ENCODE measurements at regions not wholly inside any gene's neighbourhood (a gene's known extent, or its start where the extent isn't known, plus 50 kb on each side); places are given as distances from the start of the nearest gene placed in this dataset.
A peak's percentile ranks its signal among the peaks of the same experiment; 100 is the strongest.
"Not testable (repeated sequence)": the region's sequence is repeated elsewhere in the genome, so short reads cannot be mapped to it uniquely, and the experiment has no call there.

DNA sequence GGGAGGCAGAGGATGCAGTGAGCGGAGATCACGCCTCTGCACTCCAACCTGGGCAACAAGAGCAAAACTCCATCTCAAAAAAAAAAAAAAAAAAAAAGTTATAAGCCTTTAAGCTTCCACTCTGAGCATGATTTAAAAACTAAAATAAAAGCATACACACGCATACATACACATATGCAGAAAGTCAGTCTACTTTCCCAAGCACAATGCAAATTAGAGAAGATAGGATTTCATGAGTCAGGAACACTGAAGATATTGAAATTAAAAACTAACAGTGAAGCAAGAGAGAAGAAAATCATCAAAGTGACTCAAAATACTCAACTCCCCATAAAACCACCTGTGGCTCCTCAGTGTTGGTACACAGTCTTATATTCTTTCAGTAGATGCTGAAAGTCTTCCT is 1009.5 kb upstream of the WWC1 start:
- DNase-seq, result no peak

DNA sequence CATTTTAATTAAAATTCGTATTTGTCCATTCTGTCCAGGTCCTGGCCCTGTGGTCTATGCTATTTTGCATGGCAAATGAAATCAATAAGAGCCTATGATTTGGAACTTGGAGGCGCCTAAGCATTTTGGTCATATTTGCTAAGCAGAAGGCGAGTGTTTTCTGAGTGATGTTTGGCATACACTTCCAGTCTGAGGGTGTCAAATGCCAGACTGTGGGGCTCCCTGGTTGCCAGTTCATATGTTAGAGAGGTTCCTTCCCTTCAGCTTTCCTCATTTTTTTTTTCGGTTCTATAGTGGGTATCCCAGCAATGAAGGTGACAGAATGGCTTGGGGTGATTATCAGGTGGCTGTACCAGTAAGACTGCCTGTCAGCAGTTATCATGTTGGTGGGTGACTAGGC is 1007.8 kb upstream of the WWC1 start:
- DNase-seq, result no peak

DNA sequence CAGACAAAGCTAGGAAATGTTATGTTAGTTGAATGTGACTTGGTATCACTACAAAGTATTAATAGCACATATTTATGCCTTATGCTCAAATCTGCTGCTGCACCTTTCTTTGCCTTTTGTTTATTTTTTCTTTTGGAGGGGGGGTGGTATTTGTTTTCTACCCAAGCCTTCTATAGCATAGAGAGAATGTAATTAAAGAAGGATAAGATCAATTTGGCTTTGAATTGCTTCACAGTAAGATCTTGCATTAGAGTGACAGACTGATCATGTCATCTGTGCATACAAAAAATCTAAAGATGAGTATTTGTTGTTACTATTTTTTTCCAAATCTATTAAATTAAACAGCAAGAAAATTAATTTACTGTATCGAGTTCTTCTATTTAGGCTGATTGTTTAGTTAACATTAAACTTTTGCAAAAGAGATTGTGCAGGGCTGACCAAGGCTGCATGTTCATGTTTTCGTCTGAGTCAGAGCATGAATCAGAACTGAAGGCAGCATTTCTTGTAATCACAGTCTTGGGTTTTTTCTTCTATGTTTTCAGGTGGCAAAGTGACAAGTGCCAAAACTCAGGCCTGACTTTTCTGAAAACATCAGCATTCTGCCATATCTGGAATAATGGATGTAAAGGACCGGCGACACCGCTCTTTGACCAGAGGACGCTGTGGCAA is 1007.1 kb upstream of the WWC1 start:
- no peak for DNase-seq

DNA sequence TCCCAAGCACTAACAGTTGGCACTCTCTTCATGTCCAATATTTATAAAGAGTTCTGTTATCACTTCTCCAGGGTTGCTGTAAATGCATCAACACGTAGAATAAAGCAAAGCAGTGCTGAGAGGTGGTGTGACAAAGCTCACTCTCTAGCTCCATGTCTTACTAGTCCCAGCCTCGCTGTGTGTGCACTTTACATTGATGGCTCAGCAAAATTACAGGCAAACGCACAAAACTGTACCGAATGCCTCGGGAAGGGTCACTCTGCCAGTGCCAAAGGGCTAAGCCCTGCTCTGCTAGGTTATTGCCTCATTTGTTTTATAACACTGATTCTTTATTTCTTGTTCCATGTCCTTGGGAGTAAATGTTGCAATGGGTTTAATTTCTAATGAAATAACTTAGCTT is 1005.9 kb upstream of the WWC1 start:
- no peak for DNase-seq

DNA sequence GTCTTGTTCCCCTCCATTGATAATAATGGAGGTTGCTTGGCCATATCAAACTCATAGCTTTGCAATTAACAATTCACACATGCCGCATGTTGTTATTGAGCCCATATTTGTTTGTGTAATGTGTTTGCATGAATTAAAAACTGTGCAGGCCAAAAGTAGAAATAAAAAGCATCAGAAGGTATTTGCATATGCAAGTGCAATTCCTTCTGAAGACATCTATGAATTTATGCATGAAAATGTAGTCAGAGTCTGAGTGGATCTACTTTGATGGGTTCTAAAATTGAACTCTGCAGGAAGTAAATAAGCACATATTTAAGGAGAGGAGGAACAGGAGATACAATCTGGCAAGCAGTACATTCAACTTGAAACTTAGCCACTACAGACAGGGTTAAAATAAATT is 1004.6 kb upstream of the WWC1 start:
- DNase-seq, result no peak

DNA sequence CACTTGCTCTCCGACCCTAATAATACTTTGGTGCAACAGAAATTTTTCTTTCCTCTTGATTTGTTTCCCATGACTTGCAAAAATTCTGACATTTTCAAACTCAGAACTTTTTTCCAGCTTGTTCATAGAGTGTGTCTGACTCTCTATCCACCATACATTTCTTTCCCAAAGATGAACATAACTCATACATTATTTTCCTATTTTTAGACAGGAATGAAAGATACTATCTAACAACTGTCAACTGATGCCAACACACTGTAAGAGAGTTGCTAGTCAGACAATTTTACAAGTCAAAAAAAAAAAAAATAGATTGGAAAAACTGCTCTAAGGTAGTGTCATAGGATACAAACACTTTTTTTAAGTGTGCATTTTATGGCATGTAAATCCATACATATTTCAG is 1001.0 kb upstream of the WWC1 start:
- no peak for DNase-seq

DNA sequence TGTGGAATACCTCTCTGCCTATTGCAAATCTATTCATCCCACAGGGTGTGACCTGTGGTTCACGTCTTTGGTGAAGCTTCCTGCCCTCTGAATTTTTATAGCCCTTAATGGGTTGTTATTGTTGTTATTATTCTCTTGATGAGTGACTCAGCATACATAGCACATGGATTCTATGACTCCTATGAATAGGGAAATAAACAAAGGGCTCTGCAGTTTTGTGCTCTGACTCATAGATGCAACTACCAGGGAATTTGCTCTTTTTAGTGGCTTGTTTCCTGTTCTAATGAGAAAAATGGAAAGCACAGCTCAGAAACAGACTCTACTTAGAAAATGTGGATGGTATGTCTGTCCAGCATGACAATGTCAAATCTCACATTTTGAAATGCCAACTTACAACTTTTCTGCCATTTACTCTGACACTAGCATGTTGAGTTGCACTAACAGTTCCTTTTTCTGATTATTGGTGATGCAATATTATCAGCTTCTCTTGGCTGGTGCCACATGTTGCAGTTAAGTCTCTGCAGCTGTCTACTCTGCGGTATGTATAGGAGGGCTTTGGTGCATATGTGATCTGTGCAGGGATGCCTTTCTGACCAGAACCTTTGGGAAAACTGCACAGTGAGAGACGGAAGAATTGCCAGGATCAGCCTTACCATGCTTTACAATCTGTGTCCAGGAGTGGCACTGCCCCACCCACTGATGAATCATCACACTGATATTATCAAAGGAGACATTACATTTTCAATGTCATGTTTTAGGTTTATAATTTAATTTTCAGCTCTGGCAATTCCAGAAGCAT is 996.4 kb upstream of the WWC1 start:
- no peak for DNase-seq

DNA sequence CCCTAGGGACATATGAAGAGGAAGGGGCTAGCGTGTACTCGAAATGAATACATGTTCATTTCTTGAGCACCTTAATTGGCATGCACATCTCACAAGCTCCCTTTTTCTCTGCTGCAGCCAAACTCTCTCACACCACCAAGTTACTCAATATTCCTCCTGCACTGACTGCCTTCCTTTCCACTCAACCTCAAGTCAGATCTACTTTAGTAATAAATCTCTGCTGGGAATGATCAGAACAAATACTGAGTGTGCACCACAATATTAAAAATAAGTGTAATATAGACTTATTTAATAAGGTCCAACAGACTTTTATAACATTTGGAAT is 995.8 kb upstream of the WWC1 start:
- no peak for DNase-seq

DNA sequence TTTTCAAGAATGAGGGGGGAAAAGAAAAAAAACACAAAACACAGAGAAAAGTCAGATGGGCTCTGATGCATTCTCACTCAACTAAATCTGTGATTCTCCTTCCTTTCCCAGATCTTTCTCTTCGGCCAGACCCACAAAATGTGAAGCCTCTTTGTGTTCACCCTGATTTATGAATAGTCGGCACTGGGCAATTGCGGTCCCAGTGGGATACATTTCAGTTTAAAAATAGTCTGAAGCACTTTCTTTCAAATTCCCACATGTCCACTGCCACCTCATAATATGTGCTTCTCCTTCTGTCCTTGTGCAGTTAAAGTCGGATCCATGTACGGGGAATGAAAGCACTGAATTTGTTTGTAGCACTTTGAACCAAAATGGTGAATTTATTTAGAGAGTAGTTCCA is 995.4 kb upstream of the WWC1 start:
- DNase-seq, result no peak

DNA sequence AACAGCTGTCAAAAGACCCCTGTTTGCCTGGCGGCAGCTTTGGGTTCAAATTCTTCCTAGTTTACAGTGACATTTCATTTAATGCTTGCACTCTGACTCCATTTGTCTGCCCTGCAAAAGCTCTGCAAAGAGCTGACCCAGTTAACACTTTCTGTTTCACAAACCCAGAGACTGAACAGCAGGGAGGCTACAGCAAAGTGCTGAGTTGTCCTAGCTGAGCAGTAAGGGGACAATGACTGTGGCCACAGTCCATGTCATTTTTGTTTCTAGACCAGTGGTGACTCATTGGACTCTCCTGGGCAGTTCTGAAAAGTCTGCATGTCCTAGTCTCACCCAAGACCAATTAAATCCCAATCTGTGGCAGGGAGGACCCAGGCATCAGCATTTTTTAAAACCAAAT is 994.8 kb upstream of the WWC1 start:
- no peak for DNase-seq

DNA sequence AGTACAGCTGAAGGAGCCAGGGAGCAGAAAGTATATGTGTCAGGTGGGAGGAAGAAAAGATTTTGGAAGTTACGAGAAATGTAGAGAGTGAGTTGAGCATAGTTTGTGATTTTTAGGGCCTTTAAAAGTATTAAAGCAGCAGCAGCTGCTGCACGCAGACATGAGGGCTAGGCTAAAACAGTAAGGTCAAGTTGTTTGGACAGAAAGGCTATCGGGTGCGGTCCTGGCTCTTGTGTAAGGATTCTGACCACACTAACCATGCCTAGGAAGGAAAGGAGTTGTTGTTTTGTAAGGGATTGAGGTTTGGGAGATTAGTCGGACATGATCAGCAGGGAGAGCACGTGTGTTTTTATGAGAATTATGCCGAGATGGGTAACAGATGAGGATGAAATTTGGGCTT is 991.6 kb upstream of the WWC1 start:
- DNase-seq, result not testable (repeated sequence)

DNA sequence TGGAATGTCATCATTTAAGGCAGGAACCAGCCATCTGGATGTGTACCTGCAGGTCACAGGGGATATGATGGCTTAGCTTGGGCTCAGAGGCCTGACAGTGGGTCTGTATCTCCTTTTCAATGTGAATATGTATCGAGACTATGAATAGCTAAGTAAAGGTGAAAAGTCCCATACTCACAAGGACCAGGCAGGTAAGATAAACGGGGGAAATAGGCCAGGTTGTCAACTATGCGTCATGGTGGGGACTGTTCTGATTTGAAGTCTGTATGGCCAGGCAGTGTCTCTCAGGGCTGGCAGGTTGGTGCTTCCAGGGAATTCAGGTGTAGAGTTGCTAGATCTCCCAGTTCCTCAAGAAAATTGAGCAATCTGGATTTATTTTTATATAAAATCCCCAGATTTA is 987.9 kb upstream of the WWC1 start:
- DNase-seq, result no peak

DNA sequence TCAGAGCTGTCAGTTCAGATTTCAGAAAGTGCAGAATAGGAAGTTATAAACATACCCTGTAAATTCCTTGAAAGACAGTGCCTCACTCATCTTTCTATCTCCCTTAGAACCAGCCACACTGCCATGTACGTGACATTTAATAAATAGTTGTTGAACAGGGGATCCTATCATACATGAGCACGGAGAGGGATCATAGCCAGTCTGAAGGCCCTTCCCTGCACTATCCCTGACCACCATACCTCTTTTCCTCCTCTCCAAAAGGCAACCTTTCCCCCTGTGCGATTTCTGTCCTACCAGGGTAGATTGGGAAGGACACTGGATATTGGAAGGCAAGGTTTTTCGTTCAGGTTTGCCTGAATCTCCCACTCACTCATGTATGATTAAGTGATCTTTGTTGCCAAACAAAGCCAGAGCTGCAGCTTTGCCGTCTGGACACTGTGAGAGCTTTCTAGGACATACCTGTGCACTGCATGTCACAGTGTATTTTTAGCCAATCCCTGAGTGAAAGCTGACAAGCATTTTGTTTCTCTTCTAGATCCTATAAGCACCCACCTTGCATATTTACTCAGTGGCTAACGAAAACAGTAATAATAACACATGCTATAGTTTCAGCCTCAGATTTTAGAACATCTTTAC is 986.5 kb upstream of the WWC1 start:
- DNase-seq, result no peak

DNA sequence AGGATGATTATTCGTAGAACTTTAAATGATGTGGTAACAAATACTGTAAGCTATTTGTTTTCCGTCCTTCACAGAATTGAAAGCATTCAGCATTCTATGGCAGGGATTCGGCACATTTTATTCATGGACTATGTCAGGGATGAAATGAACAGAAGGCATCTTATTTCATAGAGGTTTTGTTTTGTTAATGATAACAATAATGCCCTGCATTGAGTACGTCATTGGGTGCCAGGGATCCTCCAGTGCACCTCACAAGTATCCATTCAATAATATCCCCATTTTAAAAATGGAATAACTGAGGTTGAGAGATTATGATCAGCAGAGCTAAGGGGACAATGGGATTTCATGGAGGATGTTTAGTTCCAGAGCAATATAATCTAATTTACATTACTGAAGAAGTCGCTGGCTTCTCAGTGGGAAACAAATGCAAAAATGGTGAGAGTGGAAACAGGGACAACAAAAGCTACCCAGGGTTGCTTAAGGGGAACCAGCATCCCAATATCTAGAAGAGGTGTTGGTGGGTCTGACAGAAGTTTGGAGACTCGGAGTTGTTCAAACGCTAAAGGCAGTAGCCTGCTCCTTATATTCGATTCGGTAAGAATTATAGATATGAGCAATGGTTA is 985.7 kb upstream of the WWC1 start:
- DNase-seq, result no peak

DNA sequence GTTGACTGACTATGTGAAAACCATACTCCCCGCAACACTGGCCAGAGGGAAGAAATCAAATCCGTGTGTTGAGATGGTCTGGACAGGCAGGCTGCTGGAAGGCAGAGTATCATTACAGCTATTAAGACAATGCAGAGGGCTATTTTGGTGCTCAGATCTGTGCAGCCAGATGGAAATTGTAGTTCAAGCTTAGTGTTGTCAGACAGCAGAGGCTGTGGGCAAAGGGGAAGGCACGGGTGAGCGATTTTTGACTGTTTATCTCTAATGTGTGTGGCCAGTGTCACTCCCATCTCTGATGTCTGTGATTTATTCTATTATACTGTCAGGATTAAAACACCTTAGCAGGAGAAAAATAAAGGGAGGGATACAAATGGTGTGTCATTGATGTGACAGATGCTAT is 984.4 kb upstream of the WWC1 start:
- DNase-seq, result no peak

DNA sequence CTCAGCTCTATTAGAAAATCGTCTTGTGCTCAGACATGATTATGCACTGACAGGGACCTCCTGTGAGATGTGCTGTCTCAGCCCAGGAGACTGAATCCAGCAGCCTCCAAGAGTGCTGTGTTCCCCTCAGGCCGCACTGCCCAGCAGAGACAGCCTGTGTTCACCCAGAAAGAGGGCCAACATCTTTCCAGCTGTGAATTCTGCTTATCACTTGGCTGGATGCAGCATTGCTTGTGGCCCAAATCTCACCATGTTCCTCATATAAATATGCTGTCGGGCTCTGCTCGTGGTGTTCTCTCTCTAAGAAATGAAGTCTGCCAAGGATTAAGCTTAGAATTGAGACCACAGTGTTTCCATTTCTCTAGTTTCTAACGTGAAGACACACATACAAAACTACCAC is 983.0 kb upstream of the WWC1 start:
- DNase-seq, result no peak

DNA sequence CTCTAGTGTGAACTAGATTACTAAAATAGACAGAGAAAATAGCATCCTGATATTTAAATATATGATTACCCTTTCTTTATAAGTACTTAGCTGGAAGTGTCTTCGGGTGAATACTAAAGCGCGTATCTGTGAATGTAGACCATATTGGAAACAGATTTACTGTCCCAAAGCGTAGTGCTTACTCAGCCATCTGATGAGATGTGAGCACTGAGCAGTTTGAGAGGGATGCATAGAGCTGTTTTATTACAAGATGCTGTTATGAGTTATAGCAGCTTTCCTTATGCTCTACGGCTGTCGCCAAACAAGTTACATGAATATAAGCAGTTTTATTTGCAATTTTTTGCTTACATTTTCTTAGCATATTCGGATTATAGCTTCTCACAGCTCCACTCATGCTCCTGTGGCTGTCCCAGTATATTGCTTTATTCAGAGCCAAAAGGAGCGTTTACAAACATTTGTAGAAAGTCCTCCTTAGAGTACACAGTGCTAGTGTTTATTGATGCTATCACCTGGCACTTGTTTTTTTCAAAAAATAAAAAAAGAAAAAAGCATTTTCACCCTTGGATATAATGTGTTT is 981.4 kb upstream of the WWC1 start:
- peak; percentile 7 for DNase-seq

DNA sequence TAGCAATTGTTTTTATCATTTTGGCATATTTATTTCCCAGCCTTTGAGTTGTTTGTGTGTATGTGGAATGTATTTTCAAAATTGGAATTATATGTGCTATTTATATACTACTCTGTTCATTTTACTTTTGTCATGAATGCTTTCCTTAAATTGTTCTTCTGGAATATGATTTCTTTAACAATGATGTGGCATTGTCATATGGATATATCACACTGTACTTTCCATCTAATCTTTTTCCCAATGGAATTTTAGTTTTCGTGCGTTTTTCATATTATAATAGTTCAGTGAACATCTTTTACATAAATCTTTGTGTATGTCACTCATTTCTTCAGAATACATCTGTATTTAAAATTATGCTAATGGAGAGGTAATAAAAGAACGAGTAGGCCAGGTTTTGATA is 980.1 kb upstream of the WWC1 start:
- no peak for DNase-seq

DNA sequence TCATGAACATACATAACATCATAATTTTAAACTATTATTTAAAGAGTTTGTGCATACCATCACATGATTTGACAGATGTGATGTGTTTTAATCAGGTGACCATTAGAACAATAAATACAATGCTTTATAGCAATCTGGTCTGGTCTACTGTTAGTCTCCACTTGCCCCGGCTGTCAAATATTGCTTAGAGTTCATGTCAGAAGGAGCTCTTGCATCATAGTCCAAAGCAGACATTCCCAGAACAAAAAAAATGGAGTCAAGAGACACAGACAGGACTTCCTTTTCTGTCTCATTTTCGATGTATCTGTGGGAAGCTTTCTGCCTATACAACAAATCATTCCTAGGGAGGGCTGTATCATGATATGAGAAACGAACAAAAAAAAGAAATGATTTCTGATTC is 979.2 kb upstream of the WWC1 start:
- DNase-seq, result no peak

DNA sequence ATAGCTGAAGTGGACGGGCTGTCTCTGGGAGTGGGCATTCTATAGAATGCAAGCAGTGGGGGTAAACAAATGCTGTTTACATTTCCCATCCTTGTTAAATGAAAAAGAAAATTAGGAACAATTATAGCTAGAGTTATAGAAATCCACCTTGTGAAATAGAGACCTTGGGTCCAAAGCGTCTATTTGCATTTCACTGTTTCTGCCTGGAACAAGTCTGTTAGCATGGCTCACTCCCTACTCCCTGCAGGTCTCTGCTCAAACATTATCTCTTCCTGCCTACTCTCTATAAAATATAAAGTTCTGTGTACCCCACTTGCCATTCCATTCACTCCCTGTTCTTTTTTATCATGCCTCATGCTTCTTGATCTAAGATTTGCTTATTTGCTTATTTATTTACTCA is 975.7 kb upstream of the WWC1 start:
- DNase-seq, result no peak

DNA sequence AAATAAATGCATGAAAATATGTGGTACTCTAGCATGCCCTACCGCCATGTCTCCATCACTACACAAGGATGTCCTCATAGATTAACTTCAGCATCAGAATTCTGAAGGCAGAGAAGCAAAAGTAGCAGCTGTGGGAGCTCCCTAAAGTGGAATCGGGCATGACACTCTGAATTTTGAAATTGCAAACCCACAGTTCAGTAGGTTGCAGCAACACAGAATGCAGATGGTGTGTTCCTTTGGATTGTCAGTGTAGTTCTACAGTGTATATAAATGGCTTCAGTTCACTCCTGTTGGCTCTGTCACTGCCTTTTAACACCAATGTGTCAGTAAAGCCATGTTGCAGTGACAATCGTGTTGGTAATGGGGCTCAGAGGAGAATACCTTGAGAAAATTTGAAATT is 973.6 kb upstream of the WWC1 start:
- no peak for DNase-seq

DNA sequence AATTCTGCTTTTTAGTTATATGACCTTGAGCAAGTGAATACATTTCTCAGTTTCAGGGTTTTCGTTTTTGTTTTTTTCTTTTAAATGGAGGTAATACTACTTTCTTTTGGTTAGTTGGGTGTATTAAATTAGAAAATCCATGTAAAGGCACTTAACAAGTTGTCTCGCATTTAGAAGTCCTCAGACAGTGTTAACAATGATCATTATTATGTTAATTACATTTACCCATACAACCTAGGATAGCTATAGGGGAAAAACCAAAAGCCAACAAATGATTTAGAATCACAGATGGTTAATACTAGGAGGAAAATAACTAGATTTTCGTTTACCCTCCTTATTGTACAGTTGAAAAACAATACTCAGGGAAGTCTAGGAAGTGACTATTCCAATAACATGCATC is 972.2 kb upstream of the WWC1 start:
- DNase-seq, result no peak

DNA sequence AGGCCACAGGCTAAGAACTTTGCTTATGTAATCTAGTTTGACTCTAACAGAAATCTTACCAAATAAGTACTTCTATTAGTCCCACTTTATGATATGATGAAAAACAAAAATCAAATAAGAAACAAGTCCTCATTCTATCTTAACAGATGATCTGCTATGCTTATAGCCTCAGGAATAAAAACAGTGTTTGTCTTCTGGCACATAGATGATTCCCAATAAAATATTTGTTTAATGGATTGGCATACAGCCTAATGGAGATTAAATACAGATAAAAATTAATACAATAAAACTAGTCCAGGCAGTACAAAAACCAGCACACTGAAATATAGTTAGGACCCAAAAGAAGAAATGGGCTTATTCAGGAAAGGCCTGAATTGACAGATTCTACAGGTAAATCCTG is 971.4 kb upstream of the WWC1 start:
- DNase-seq, result no peak

All from muscle of arm (tissue), 1 donor.